Ovary (tissue), 3 donors: ENCODE measurements at regions not wholly inside any gene's neighbourhood (a gene's known extent, or its start where the extent isn't known, plus 50 kb on each side); places are given as distances from the start of the nearest gene placed in this dataset.

Experiments used
- EP300 ChIP-seq: sonication (generic); formaldehyde crosslinking; IDR thresholded peaks from one replicate; pipeline ENCODE4 v1.6.1; 2017; ENCODE audit warnings: antibody characterized with exemption
- POLR2A ChIP-seq: fragments of 450-650 bp; IDR thresholded peaks from one replicate; pipeline ENCODE4 v1.6.1; 2017; ENCODE audit warnings: antibody characterized with exemption, mild to moderate bottlenecking, moderate library complexity
- TF ChIP-seq, protein P1 (sequence below), 3 donors: fragments of 450-650 bp in 2 of 3; fragments of 200-600 bp in 1 of 3; IDR thresholded peaks; one replicate each; pipeline versions ENCODE4 v1.5.1 to v1.8.0; 2016 to 2022; ENCODE audit warnings: antibody characterized with exemption in 3 of 3, mild to moderate bottlenecking in 1 of 3
- donor health status: DM: no; HTN: no; CAD: no.

DNA sequence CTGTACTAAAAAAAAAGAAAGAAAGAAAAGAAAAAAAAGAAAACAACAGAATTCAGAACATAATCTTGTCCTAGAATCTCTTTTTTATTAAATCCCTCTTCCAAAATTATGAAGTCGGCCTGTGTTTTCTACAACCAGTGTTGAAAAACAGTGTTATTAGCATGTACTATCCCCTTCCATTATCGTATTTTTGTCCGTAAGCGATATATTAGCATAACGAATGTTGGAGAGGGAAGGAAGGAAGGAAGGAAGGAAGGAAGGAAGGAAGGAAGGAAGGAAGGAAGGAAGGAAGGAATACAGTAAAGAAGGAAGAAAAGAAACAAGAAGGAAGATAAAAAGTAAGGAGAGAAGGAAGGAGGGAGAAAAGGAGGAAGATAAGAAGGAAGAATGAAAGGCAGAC is 393.0 kb upstream of the TSHZ3 start:
- TF ChIP-seq, protein P1, sequence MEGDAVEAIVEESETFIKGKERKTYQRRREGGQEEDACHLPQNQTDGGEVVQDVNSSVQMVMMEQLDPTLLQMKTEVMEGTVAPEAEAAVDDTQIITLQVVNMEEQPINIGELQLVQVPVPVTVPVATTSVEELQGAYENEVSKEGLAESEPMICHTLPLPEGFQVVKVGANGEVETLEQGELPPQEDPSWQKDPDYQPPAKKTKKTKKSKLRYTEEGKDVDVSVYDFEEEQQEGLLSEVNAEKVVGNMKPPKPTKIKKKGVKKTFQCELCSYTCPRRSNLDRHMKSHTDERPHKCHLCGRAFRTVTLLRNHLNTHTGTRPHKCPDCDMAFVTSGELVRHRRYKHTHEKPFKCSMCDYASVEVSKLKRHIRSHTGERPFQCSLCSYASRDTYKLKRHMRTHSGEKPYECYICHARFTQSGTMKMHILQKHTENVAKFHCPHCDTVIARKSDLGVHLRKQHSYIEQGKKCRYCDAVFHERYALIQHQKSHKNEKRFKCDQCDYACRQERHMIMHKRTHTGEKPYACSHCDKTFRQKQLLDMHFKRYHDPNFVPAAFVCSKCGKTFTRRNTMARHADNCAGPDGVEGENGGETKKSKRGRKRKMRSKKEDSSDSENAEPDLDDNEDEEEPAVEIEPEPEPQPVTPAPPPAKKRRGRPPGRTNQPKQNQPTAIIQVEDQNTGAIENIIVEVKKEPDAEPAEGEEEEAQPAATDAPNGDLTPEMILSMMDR (IDR thresholded peaks at IDR 0.05) = no peak
- TF ChIP-seq POLR2A (no peak), EP300 (no peak)
